H9 (cell line): ENCODE measurements at regions not wholly inside any gene's neighbourhood (a gene's known extent, or its start where the extent isn't known, plus 50 kb on each side); places are given as distances from the start of the nearest gene placed in this dataset.

Experiments used
- DNase-seq: peaks from one replicate; pipeline ENCODE4 v3.0.0-alpha.2; 2017
- H2AFZ ChIP-seq: one replicate; pipeline ENCODE4 v1.6.1; 2013; ENCODE audit warnings: mild to moderate bottlenecking, low read length, control low read depth, moderate library complexity
- H2AK5ac ChIP-seq: 2 replicates; pipeline ENCODE4 v1.6.1; 2013; ENCODE audit warnings: low read length, control low read depth, mixed read lengths; ENCODE audit not compliant: insufficient read length
- H2BK120ac ChIP-seq: one replicate; pipeline ENCODE4 v1.6.1; 2013; ENCODE audit warnings: low read depth, mild to moderate bottlenecking, low read length, control low read depth, inconsistent platforms; ENCODE audit not compliant: poor library complexity, severe bottlenecking
- H2BK12ac ChIP-seq: 2 replicates; pipeline ENCODE4 v1.6.1; 2013; ENCODE audit warnings: low read length, control low read depth, mixed read lengths, low read depth; ENCODE audit not compliant: insufficient read length
- H2BK15ac ChIP-seq: 2 replicates; pipeline ENCODE4 v1.6.1; 2013; ENCODE audit warnings: low read depth, low read length, control low read depth
- H2BK20ac ChIP-seq: one replicate; pipeline ENCODE4 v1.6.1; 2013; ENCODE audit warnings: low read depth, mild to moderate bottlenecking, low read length, control low read depth, inconsistent platforms; ENCODE audit not compliant: poor library complexity, severe bottlenecking
- H2BK5ac ChIP-seq: 2 replicates; pipeline ENCODE4 v1.6.1; 2013; ENCODE audit warnings: low read length, control low read depth, mixed read lengths; ENCODE audit not compliant: insufficient read length
- H3K14ac ChIP-seq: 2 replicates; pipeline ENCODE4 v1.6.1; 2013; ENCODE audit warnings: low read length, control low read depth; ENCODE audit not compliant: insufficient read depth
- H3K18ac ChIP-seq: 2 replicates; pipeline ENCODE4 v1.6.1; 2013; ENCODE audit warnings: low read depth, mild to moderate bottlenecking, mixed read lengths, low read length, control low read depth; ENCODE audit not compliant: insufficient read length
- H3K23ac ChIP-seq: 2 replicates; pipeline ENCODE4 v1.6.1; 2013; ENCODE audit warnings: low read length, control low read depth, mixed read lengths, low read depth; ENCODE audit not compliant: insufficient read length
- H3K23me2 ChIP-seq: 2 replicates; pipeline ENCODE4 v1.6.1; 2013; ENCODE audit warnings: low read depth, mild to moderate bottlenecking, mixed read lengths, low read length, control low read depth; ENCODE audit not compliant: insufficient read length, poor library complexity, severe bottlenecking
- H3K27ac ChIP-seq: 2 replicates; pipeline ENCODE4 v1.5.1; 2013; ENCODE audit warnings: low read length, control low read depth, mixed read lengths, low read depth; ENCODE audit not compliant: insufficient read length
- H3K27me3 ChIP-seq: 2 replicates; pipeline ENCODE4 v1.6.1; 2013; ENCODE audit warnings: low read length, control low read depth, inconsistent platforms; ENCODE audit not compliant: insufficient read depth
- H3K4ac ChIP-seq: 2 replicates; pipeline ENCODE4 v1.6.1; 2013; ENCODE audit warnings: low read depth, mild to moderate bottlenecking, control low read depth, inconsistent platforms, low read length, moderate library complexity
- H3K4me1 ChIP-seq: 2 replicates; pipeline ENCODE4 v1.6.1; 2013; ENCODE audit warnings: low read length, control low read depth, inconsistent platforms; ENCODE audit not compliant: insufficient read depth
- H3K4me2 ChIP-seq: 2 replicates; pipeline ENCODE4 v1.6.1; 2013; ENCODE audit warnings: low read length, control low read depth, mixed read lengths; ENCODE audit not compliant: insufficient read length, insufficient read depth
- H3K56ac ChIP-seq: 2 replicates; pipeline ENCODE4 v1.6.1; 2013; ENCODE audit warnings: low read depth, mild to moderate bottlenecking, mixed read lengths, low read length, control low read depth; ENCODE audit not compliant: insufficient read length
- H3K79me1 ChIP-seq: 2 replicates; pipeline ENCODE4 v1.6.1; 2013; ENCODE audit warnings: low read depth, mild to moderate bottlenecking, moderate library complexity, low read length, control low read depth, inconsistent platforms; ENCODE audit not compliant: insufficient read depth, poor library complexity, severe bottlenecking
- H3K79me2 ChIP-seq: 2 replicates; pipeline ENCODE4 v1.6.1; 2013; ENCODE audit warnings: low read length, control low read depth, inconsistent platforms; ENCODE audit not compliant: insufficient read depth
- H3K9ac ChIP-seq: 2 replicates; pipeline ENCODE4 v1.6.1; 2013; ENCODE audit warnings: low read length, control low read depth, mixed read lengths; ENCODE audit not compliant: insufficient read length; ENCODE audit errors: extremely low read depth
- H3K9me3 ChIP-seq: one replicate; pipeline ENCODE4 v1.6.1; 2013; ENCODE audit warnings: low read depth, low read length, inconsistent platforms; ENCODE audit not compliant: control insufficient read depth
- H3T11ph ChIP-seq: one replicate; pipeline ENCODE4 v1.6.1; 2013; ENCODE audit warnings: mild to moderate bottlenecking, low read length, control low read depth, inconsistent platforms
- H4K20me1 ChIP-seq: one replicate; pipeline ENCODE4 v1.6.1; 2013; ENCODE audit not compliant: control insufficient read depth, insufficient read length, insufficient read depth
- H4K5ac ChIP-seq: 2 replicates; pipeline ENCODE4 v1.6.1; 2013; ENCODE audit warnings: low read depth, mild to moderate bottlenecking, mixed read lengths, low read length, control low read depth; ENCODE audit not compliant: insufficient read length
- H4K8ac ChIP-seq: replicated peaks from 2 replicates; pipeline ENCODE4 v1.6.1; 2013; ENCODE audit warnings: low read length, control low read depth, mixed read lengths, low read depth; ENCODE audit not compliant: insufficient read length
- H4K91ac ChIP-seq: 2 replicates; pipeline ENCODE4 v1.6.1; 2013; ENCODE audit warnings: low read depth, mild to moderate bottlenecking, moderate library complexity, mixed read lengths, low read length, control low read depth; ENCODE audit not compliant: insufficient read length
- H3K27ac Mint-ChIP-seq, 3 experiments: 2 replicates in 2 of 3; 3 replicates in 1 of 3; pipeline ENCODE4 v1.8.0; 2020 to 2021; ENCODE audit warnings: mixed read lengths in 3 of 3, mild to moderate bottlenecking in 1 of 3, moderate library complexity in 1 of 3
- H3K27me3 Mint-ChIP-seq: 2 replicates; pipeline ENCODE4 v1.8.0; 2021; ENCODE audit warnings: low read depth, mild to moderate bottlenecking, moderate library complexity, mixed read lengths
- H3K36me3 Mint-ChIP-seq, 3 experiments: 2 replicates in 2 of 3; 3 replicates in 1 of 3; pipeline ENCODE4 v1.8.0; 2020 to 2021; ENCODE audit warnings: low read depth in 3 of 3, mixed read lengths in 3 of 3; ENCODE audit not compliant: insufficient read depth in 1 of 3
- H3K4me1 Mint-ChIP-seq, 2 experiments: 2 replicates each; pipeline ENCODE4 v1.8.0; 2020; ENCODE audit warnings: mixed read lengths in 2 of 2
- H3K4me3 Mint-ChIP-seq, 2 experiments: 2 replicates in 1 of 2; 3 replicates in 1 of 2; pipeline ENCODE4 v1.8.0; 2020 to 2021; ENCODE audit warnings: mild to moderate bottlenecking in 2 of 2, mixed read lengths in 2 of 2, moderate library complexity in 1 of 2
- H3K9me3 Mint-ChIP-seq, 2 experiments: 2 replicates in 1 of 2; 3 replicates in 1 of 2; pipeline ENCODE4 v1.8.0; 2020; ENCODE audit warnings: mild to moderate bottlenecking in 2 of 2, mixed read lengths in 2 of 2, moderate library complexity in 1 of 2
- CTCF ChIP-seq: fragments of 200-600 bp; sonication (generic); conservative IDR thresholded peaks from 3 replicates; pipeline ENCODE4 v1.8.0; 2021; ENCODE audit warnings: antibody characterized with exemption, mild to moderate bottlenecking
- WGBS: extraction: QIAGEN DNeasy Blood & Tissue Kit; methylation state at CpG from one replicate; pipeline ENCODE4 v1.1.7; 2013; ENCODE audit warnings: missing lambda C conversion rate, low lambda C conversion rate, mixed read lengths; ENCODE audit not compliant: insufficient read length; ENCODE audit errors: extremely low coverage; 5-methylcytosine and 5-hydroxymethylcytosine counted together

DNA sequence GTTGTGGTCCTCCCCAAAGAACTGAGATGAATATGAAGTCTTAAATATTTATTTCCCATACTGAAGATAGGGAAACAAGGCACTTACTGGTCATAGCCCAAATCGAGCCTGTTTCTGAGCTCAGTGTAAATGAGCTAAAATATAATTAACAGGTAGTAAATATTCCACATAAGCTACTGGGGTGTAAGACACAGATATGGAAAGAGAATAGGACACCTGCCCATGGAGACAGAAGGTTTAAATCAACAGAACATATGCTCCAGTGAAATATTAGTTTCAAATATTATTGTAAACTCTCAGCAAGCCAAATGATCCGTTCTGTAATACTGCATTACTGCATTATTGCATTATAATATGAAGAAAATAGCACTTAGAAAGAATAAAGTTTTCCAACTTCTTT lies 537.9 kb downstream of the ANKRD7 start:
- H3K9me3 Mint-ChIP-seq = peaks cover 10 to 14% of the 10 kb centered on the region in 2 experiments; a peak in 4 of 5 replicates
- no peak overlapping the region for H2AK5ac ChIP-seq
- no peaks in the 10 kb centered on the region for H3K79me2 ChIP-seq
- no peak overlapping the region for H2BK20ac ChIP-seq
- no peak overlapping the region for H4K8ac ChIP-seq
- H3K4ac ChIP-seq = no peak overlapping the region
- no peaks in the 10 kb centered on the region for H3K23me2 ChIP-seq
- H3K4me3 Mint-ChIP-seq = no peak overlapping the region
- no peaks in the 10 kb centered on the region for H3K79me1 ChIP-seq
- no peak overlapping the region for H3T11ph ChIP-seq
- H3K4me1 ChIP-seq = no peaks in the 10 kb centered on the region
- no peak overlapping the region for H3K56ac ChIP-seq
- no peaks in the 10 kb centered on the region for H4K20me1 ChIP-seq
- H4K5ac ChIP-seq = no peak overlapping the region
- no peaks in the 10 kb centered on the region for H3K9me3 ChIP-seq
- H2BK5ac ChIP-seq = no peak overlapping the region
- H3K27ac Mint-ChIP-seq = no peak overlapping the region
- H3K18ac ChIP-seq = no peak overlapping the region
- no peak overlapping the region for H3K4me2 ChIP-seq
- H3K9ac ChIP-seq = no peak overlapping the region
- H2BK15ac ChIP-seq = no peak overlapping the region
- no peak for DNase-seq
- no peak overlapping the region for H2AFZ ChIP-seq
- no peak overlapping the region for H3K27ac ChIP-seq
- H3K36me3 Mint-ChIP-seq = peaks cover 5 to 10% (median 6%) of the 10 kb centered on the region in 3 experiments; a peak in 3 of 7 replicates
- TF ChIP-seq CTCF = no peak
- H3K14ac ChIP-seq = no peak overlapping the region
- no peaks in the 10 kb centered on the region for H3K27me3 ChIP-seq
- H2BK12ac ChIP-seq = no peak overlapping the region
- H2BK120ac ChIP-seq = no peak overlapping the region
- no peak overlapping the region for H4K91ac ChIP-seq
- H3K4me1 Mint-ChIP-seq = no peaks in the 10 kb centered on the region
- H3K23ac ChIP-seq = no peak overlapping the region
- no CpG with 5 or more reads among the region's 2 CpGs for WGBS
- H3K27me3 Mint-ChIP-seq = no peaks in the 10 kb centered on the region
